ENCODE measurements at regions not wholly inside any gene's neighbourhood (a gene's known extent, or its start where the extent isn't known, plus 50 kb on each side); places are given as distances from the start of the nearest gene placed in this dataset.

DNA sequence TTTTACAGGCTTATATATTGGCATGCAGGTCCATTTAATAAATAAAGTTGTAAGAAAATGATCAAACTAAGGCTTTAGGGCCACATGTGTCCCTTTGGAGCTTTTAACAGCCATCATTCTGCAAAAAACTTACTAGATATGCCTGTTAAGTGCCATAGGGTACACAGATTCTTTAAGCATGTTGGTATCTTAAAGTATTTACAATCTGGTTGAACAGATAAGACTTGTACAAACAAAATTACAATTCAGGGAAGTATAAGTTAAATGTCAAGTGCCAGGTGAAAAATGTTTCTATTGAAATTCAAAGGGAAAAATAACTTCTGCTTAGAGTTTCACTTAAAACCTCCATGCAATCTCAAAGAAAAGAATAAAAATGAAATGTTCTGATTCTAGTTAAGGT lies 558.4 kb upstream of the ST8SIA4 start:
- H3K79me2 ChIP-seq (ENCODE audit: insufficient read depth, low read length): no peaks in the 10 kb centered on the region
- H3K56ac ChIP-seq (ENCODE audit: insufficient read length, low read depth, low read length): no peak overlapping the region
- no peaks in the 10 kb centered on the region for H4K20me1 ChIP-seq (ENCODE audit: control insufficient read depth, insufficient read depth, insufficient read length)
- no peak overlapping the region for H3K4me2 ChIP-seq (ENCODE audit: insufficient read depth, insufficient read length, low read length)
- H2AFZ ChIP-seq (ENCODE audit: low read length): no peak overlapping the region
- H3K4me1 ChIP-seq (ENCODE audit: insufficient read depth, low read length): no peaks in the 10 kb centered on the region
- no peak overlapping the region for H2BK12ac ChIP-seq (ENCODE audit: insufficient read length, low read depth, low read length)
- H3K9ac ChIP-seq (ENCODE audit: extremely low read depth, insufficient read length, low read length): no peak overlapping the region
- H3K79me1 ChIP-seq (ENCODE audit: insufficient read depth, low read depth, low read length, poor library complexity, severe bottlenecking): no peaks in the 10 kb centered on the region
- DNase-seq: no peak
- Mint-ChIP-seq H3K27ac (no peak overlapping the region), H3K4me3 (no peak overlapping the region), H3K36me3 (ENCODE audit: insufficient read depth in 1 of 3, low read depth in 3 of 3) (no peaks in the 10 kb centered on the region), H3K27me3 (ENCODE audit: low read depth) (no peaks in the 10 kb centered on the region), H3K9me3 (peaks cover 0 to 2% of the 10 kb centered on the region in 2 experiments; a peak in 1 of 5 replicates), H3K4me1 (no peaks in the 10 kb centered on the region)
- no peak overlapping the region for H3K27ac ChIP-seq (ENCODE audit: insufficient read length, low read depth, low read length)
- no peaks in the 10 kb centered on the region for H3K9me3 ChIP-seq (ENCODE audit: control insufficient read depth, low read depth, low read length)
- H3K18ac ChIP-seq (ENCODE audit: insufficient read length, low read depth, low read length): no peak overlapping the region
- no peak overlapping the region for H4K8ac ChIP-seq (replicated peaks; ENCODE audit: insufficient read length, low read depth, low read length)
- H3K27me3 ChIP-seq (ENCODE audit: insufficient read depth, low read length): no peaks in the 10 kb centered on the region
- no peak overlapping the region for H3K23ac ChIP-seq (ENCODE audit: insufficient read length, low read depth, low read length)
- no peak overlapping the region for H3T11ph ChIP-seq (ENCODE audit: low read length)
- no peak overlapping the region for H4K91ac ChIP-seq (ENCODE audit: insufficient read length, low read depth, low read length)
- no peak overlapping the region for H2BK15ac ChIP-seq (ENCODE audit: low read depth, low read length)
- H2AK5ac ChIP-seq (ENCODE audit: insufficient read length, low read length): no peak overlapping the region
- H2BK5ac ChIP-seq (ENCODE audit: insufficient read length, low read length): no peak overlapping the region
- TF ChIP-seq, protein P1, sequence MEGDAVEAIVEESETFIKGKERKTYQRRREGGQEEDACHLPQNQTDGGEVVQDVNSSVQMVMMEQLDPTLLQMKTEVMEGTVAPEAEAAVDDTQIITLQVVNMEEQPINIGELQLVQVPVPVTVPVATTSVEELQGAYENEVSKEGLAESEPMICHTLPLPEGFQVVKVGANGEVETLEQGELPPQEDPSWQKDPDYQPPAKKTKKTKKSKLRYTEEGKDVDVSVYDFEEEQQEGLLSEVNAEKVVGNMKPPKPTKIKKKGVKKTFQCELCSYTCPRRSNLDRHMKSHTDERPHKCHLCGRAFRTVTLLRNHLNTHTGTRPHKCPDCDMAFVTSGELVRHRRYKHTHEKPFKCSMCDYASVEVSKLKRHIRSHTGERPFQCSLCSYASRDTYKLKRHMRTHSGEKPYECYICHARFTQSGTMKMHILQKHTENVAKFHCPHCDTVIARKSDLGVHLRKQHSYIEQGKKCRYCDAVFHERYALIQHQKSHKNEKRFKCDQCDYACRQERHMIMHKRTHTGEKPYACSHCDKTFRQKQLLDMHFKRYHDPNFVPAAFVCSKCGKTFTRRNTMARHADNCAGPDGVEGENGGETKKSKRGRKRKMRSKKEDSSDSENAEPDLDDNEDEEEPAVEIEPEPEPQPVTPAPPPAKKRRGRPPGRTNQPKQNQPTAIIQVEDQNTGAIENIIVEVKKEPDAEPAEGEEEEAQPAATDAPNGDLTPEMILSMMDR (conservative IDR thresholded peaks at IDR 0.05): no peak
- no peak overlapping the region for H3K4ac ChIP-seq (ENCODE audit: low read depth, low read length)
- no peak overlapping the region for H4K5ac ChIP-seq (ENCODE audit: insufficient read length, low read depth, low read length)
- no peaks in the 10 kb centered on the region for H3K23me2 ChIP-seq (ENCODE audit: insufficient read length, low read depth, low read length, poor library complexity, severe bottlenecking)
- no peak overlapping the region for H2BK120ac ChIP-seq (ENCODE audit: low read depth, low read length, poor library complexity, severe bottlenecking)
- H3K14ac ChIP-seq (ENCODE audit: insufficient read depth, low read length): no peak overlapping the region
- no peak overlapping the region for H2BK20ac ChIP-seq (ENCODE audit: low read depth, low read length, poor library complexity, severe bottlenecking)

Measured in H9 (cell line).